Urinary bladder (tissue), 3 donors: ENCODE measurements at regions not wholly inside any gene's neighbourhood (a gene's known extent, or its start where the extent isn't known, plus 50 kb on each side); places are given as distances from the start of the nearest gene placed in this dataset.

ENCODE experiments used
- DNase-seq: peaks from one replicate; pipeline ENCODE4 v3.0.0-alpha.2; 2015; ENCODE audit errors: extremely low spot score
- H3K27ac ChIP-seq: one replicate; pipeline ENCODE4 v1.5.1; 2013; ENCODE audit warnings: low read depth, mild to moderate bottlenecking, moderate library complexity
- H3K36me3 ChIP-seq: one replicate; pipeline ENCODE4 v1.6.1; 2013; ENCODE audit warnings: mild to moderate bottlenecking, moderate library complexity; ENCODE audit not compliant: insufficient read depth
- H3K4me1 ChIP-seq: one replicate; pipeline ENCODE4 v1.6.1; 2013; ENCODE audit warnings: mild to moderate bottlenecking, moderate library complexity; ENCODE audit not compliant: insufficient read depth
- H3K4me3 ChIP-seq: one replicate; pipeline ENCODE4 v1.5.1; 2013; ENCODE audit warnings: low read depth, low read length
- WGBS: extraction: QIAGEN DNeasy Blood & Tissue Kit; methylation state at CpG from one replicate; pipeline ENCODE4 v1.1.7; 2013; 5-methylcytosine and 5-hydroxymethylcytosine counted together
- donor health status: healthy with polysubstance abuse.
- donor health status: healthy.

DNA sequence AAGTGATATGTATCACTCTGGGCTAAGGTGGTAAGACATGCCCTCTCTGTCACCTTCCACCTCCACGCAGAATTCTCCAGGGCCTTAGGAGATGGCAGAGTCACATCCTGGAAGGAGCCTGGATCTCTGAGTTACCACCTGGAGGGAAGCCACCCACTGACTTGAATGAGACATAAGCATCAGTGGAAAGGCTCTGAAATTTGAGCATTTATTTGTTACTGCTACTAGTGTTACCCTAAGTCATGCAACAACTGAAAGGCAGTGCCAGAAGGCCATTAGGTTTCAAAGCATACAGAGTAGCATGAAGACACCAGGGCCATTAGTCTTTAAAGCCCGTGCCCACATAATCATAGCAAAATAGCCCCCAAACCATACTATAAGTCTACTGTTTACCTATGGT lies 230.3 kb upstream of the IRF2BP2 start:
- H3K4me3 ChIP-seq, result no peak overlapping the region
- 94% methylated on average over 2 of the region's 2 CpGs for WGBS
- no peak for DNase-seq
- no peak overlapping the region for H3K27ac ChIP-seq
- H3K36me3 ChIP-seq, result no peaks in the 10 kb centered on the region
- no peaks in the 10 kb centered on the region for H3K4me1 ChIP-seq

- 98% methylated on average over 2 of the region's 2 CpGs for WGBS
- no peaks in the 10 kb centered on the region for H3K4me1 ChIP-seq
These were observed 229.7 kb upstream of the IRF2BP2 start for GRCh38 chr1:234839663-234840062.

GRCh38 chr1:234838820-234839219 lies 228.8 kb upstream of the IRF2BP2 start:
- no peak overlapping the region for H3K27ac ChIP-seq
- no peak for DNase-seq
- no peak overlapping the region for H3K4me3 ChIP-seq
- no peaks in the 10 kb centered on the region for H3K4me1 ChIP-seq
- 79% methylated on average over 1 of the region's 1 CpG for WGBS
- H3K36me3 ChIP-seq, result no peaks in the 10 kb centered on the region

More at GRCh38 chr1:234839663-234840062, 229.7 kb upstream of the IRF2BP2 start:
- no peak for DNase-seq
- Histone ChIP-seq H3K4me3 (no peak overlapping the region), H3K36me3 (no peaks in the 10 kb centered on the region), H3K27ac (no peak overlapping the region)

- Histone ChIP-seq H3K36me3 (no peaks in the 10 kb centered on the region), H3K4me3 (no peak overlapping the region), H3K27ac (no peak overlapping the region), H3K4me1 (no peaks in the 10 kb centered on the region)
- no CpG with 5 or more reads among the region's 1 CpG for WGBS
- no peak for DNase-seq
These were observed 228.2 kb upstream of the IRF2BP2 start for GRCh38 chr1:234838182-234838581.

GRCh38 chr1:234837713-234838112 lies 227.7 kb upstream of the IRF2BP2 start:
- Histone ChIP-seq H3K4me3 (no peak overlapping the region), H3K4me1 (no peaks in the 10 kb centered on the region), H3K27ac (no peak overlapping the region), H3K36me3 (no peaks in the 10 kb centered on the region)
- no peak for DNase-seq

DNA sequence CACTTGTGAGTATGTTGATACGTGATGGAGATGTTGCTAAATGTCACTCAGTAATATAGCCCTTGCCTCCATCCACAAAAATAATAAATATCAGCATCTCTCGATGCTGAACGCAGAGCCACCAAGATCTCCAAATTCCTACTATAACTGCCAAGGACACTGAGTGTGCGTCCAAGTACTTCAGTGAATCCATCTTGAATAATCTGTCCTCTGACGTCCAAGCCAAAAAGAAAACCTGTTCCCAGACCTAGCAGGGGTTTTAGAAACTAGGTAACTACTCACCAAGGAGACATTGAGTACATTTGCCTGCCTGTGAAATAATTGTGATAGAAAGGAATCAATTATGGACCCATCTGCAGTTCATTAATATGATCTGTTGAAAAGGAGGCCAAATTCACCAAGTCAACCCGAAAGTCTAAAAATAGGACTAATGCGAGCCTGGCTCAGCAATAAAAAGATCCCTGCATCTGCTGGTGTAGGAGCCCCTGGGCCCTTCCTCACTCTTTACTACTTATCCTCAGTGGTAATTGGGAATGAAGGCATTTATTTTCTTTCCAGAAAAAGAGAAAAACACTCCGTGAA lies 226.9 kb upstream of the IRF2BP2 start:
- Histone ChIP-seq H3K4me1 (no peaks in the 10 kb centered on the region), H3K27ac (no peak overlapping the region), H3K36me3 (no peaks in the 10 kb centered on the region), H3K4me3 (no peak overlapping the region)
- 80% methylated on average over 8 of the region's 8 CpGs for WGBS
- no peak for DNase-seq

GRCh38 chr1:234836045-234836681 lies 226.2 kb upstream of the IRF2BP2 start:
- Histone ChIP-seq H3K36me3 (no peaks in the 10 kb centered on the region), H3K4me1 (no peaks in the 10 kb centered on the region), H3K4me3 (no peak overlapping the region), H3K27ac (no peak overlapping the region)
- DNase-seq, result no peak
- 88% methylated on average over 7 of the region's 7 CpGs for WGBS

DNA sequence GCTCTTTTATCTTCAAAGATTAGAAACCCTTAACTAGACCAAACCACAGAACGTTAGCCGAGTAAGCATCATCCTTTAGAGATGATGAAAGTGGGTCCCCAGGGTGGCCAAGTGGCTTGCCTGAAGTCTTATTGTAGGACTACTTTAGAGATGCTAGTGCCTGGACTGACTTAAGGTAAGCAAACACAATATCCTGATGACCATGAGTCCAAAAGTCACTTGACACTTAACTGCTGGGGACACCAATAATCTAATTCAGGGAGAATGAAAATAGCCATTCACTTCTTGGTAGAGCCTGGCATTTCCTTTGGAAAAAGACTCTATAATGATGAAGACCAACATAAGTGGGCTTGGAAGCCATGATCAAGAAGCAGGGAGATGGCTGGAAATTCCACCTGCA lies 225.3 kb upstream of the IRF2BP2 start:
- DNase-seq, result no peak
- Histone ChIP-seq H3K27ac (no peak overlapping the region), H3K4me1 (no peaks in the 10 kb centered on the region), H3K36me3 (no peaks in the 10 kb centered on the region), H3K4me3 (no peak overlapping the region)
- WGBS, result 62% methylated on average over 2 of the region's 2 CpGs

- no peak for DNase-seq
These were observed 223.7 kb upstream of the IRF2BP2 start for GRCh38 chr1:234833646-234834045.

DNA sequence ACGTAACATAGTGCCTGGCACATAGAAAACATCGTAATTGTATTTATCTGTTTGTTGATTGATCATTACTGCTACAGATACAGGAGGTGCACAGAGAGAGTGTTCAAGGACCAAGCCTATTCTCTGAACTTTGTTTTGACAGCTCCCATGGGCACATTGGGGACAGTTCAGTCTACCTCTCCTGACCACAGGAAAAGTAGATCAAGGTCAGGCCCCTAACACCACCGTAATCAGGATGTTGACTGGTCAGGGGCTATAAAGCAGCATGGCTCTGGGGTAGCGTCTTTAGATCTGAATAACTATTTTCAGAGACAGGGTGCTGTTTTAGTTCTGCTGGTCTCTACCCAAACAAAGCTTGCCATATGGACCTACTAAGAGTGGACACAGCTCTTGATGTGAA lies 223.1 kb upstream of the IRF2BP2 start:
- WGBS, result 90% methylated on average over 4 of the region's 4 CpGs
- no peaks in the 10 kb centered on the region for H3K36me3 ChIP-seq
- DNase-seq, result no peak
- no peak overlapping the region for H3K27ac ChIP-seq
- H3K4me1 ChIP-seq, result peaks cover 3% of the 10 kb centered on the region
- no peak overlapping the region for H3K4me3 ChIP-seq

More at GRCh38 chr1:234833646-234834045, 223.7 kb upstream of the IRF2BP2 start:
- H3K27ac ChIP-seq, result no peak overlapping the region
- 89% methylated on average over 4 of the region's 4 CpGs for WGBS
- H3K4me1 ChIP-seq, result peaks cover 3% of the 10 kb centered on the region
- H3K4me3 ChIP-seq, result no peak overlapping the region
- H3K36me3 ChIP-seq, result no peaks in the 10 kb centered on the region

DNA sequence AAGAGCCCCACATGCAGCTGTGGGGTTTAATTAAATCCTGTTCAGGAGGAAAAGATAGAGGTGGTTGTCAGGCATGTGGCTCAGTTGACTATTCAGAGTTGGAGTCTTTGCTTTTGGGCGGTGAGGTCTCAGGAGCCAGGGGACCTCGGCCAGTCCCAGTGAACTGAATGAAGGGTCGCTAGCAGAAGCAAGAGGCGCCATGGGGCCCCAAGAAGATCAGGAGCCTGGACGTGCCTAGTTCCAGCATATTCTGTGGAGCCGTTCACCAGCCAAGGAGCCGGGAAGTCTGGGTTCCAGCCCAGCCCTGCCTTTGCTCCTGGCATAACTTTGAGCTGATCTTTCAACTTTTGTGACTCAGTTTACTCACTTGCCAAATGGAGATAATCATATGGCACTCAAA lies 217.7 kb upstream of the IRF2BP2 start:
- peaks cover 3% of the 10 kb centered on the region for H3K4me1 ChIP-seq
- H3K27ac ChIP-seq, result no peak overlapping the region
- no peak for DNase-seq
- no peak overlapping the region for H3K4me3 ChIP-seq
- H3K36me3 ChIP-seq, result no peaks in the 10 kb centered on the region
- whole genome bisulfite sequencing, result 62% methylated on average over 7 of the region's 7 CpGs

- Histone ChIP-seq H3K36me3 (no peaks in the 10 kb centered on the region), H3K4me1 (peaks cover 3% of the 10 kb centered on the region), H3K27ac (no peak overlapping the region), H3K4me3 (no peak overlapping the region)
- 93% methylated on average over 1 of the region's 1 CpG for WGBS
- no peak for DNase-seq
These were observed 217.2 kb upstream of the IRF2BP2 start for GRCh38 chr1:234827181-234827580.

GRCh38 chr1:234826352-234826751 lies 216.4 kb upstream of the IRF2BP2 start:
- Histone ChIP-seq H3K4me3 (no peak overlapping the region), H3K27ac (no peak overlapping the region), H3K36me3 (no peaks in the 10 kb centered on the region), H3K4me1 (peaks cover 3% of the 10 kb centered on the region)
- DNase-seq, result no peak
- 96% methylated on average over 7 of the region's 7 CpGs for WGBS

GRCh38 chr1:234825498-234826165 lies 215.7 kb upstream of the IRF2BP2 start:
- Histone ChIP-seq H3K4me1 (peaks cover 3% of the 10 kb centered on the region), H3K27ac (no peak overlapping the region), H3K36me3 (no peaks in the 10 kb centered on the region), H3K4me3 (no peak overlapping the region)
- WGBS, result 56% methylated on average over 7 of the region's 7 CpGs
- no peak for DNase-seq
